Duodenal mucosa (tissue), 2 donors: ENCODE measurements at regions not wholly inside any gene's neighbourhood (a gene's known extent, or its start where the extent isn't known, plus 50 kb on each side); places are given as distances from the start of the nearest gene placed in this dataset.

ENCODE experiments used
- H3K27ac ChIP-seq: one replicate; pipeline ENCODE4 v1.7.0; 2013; ENCODE audit warnings: low read depth, low read length
- H3K27me3 ChIP-seq, 2 donors: one replicate each; pipeline ENCODE4 v1.7.0; 2013; ENCODE audit warnings: low read length in 2 of 2, control low read depth in 1 of 2; ENCODE audit not compliant: insufficient read depth in 2 of 2, control insufficient read depth in 1 of 2
- H3K36me3 ChIP-seq, 2 donors: one replicate each; pipeline ENCODE4 v1.7.0; 2013; ENCODE audit warnings: low read length in 2 of 2, control low read depth in 1 of 2; ENCODE audit not compliant: insufficient read depth in 2 of 2, control insufficient read depth in 1 of 2
- H3K4me1 ChIP-seq, 2 donors: one replicate each; pipeline ENCODE4 v1.7.0; 2013; ENCODE audit warnings: low read length in 2 of 2, control low read depth in 1 of 2; ENCODE audit not compliant: insufficient read depth in 2 of 2, control insufficient read depth in 1 of 2
- H3K4me3 ChIP-seq, 2 donors: one replicate each; pipeline ENCODE4 v1.7.0; 2013; ENCODE audit warnings: low read length in 2 of 2, low read depth in 1 of 2
- H3K9ac ChIP-seq, 2 donors: one replicate each; pipeline ENCODE4 v1.7.0; 2013; ENCODE audit warnings: low read length in 2 of 2, low read depth in 1 of 2
- H3K9me3 ChIP-seq, 2 donors: one replicate each; pipeline ENCODE4 v1.7.0; 2013; ENCODE audit warnings: low read length in 2 of 2, control low read depth in 1 of 2; ENCODE audit not compliant: control insufficient read depth in 1 of 2

- Histone ChIP-seq H3K36me3 (no peaks in the 10 kb centered on the region), H3K27me3 (no peaks in the 10 kb centered on the region), H3K9ac (no peak overlapping the region), H3K27ac (no peak overlapping the region), H3K4me1 (peaks cover 6 to 20% of the 10 kb centered on the region in 2 donors), H3K4me3 (no peak overlapping the region), H3K9me3 (no peaks in the 10 kb centered on the region)
These were observed 111.4 kb upstream of the TRIB2 start for GRCh38 chr2:12605366-12605765.

DNA sequence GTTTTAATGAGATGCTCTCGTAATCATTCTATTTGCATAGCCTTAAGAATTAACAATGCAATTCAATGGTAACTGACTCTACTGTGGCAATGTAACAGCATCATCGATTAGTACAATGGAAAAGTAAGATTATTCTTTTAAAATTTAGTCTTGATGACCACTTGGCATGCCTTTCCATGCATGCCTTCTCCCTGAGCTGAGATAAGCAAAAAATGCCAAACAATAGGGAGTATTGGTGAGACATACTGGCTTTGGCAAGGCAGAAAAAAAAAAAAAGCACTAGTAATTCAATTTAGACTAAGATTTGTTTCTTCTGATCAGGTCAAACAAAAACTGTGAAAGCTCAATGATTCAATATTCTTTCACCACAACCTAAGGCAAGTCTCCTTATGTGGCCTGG is 110.8 kb upstream of the TRIB2 start:
- Histone ChIP-seq H3K36me3 (no peaks in the 10 kb centered on the region), H3K9me3 (no peaks in the 10 kb centered on the region), H3K27ac (no peak overlapping the region), H3K4me1 (peaks cover 6 to 20% of the 10 kb centered on the region in 2 donors), H3K4me3 (no peak overlapping the region), H3K27me3 (no peaks in the 10 kb centered on the region), H3K9ac (no peak overlapping the region)

DNA sequence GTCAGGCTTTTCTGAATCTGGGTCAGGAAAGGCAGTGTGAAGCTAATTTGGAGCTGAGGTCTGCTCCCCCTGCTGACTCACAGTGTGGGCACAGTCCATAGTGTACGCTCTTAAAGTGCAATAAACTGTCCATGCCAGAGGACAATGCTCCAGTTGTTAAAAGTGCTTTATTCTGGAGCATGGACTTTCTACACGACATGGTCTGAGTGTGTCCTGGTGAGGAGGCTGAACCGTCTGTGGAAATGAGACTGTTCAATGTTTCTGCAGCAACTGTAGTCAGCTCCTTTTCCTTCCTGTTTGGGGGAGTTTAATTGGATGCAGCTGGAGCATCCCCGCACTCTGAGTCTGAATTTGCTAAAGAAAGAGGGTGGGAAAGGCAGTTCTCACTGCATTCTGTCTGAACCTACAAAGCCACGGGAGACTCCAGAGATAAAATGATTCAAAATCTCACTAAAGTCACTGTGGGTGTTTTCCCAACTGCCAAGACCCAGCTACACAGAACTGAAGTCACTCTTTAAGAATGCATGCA is 110.2 kb upstream of the TRIB2 start:
- no peak overlapping the region for H3K9ac ChIP-seq
- no peaks in the 10 kb centered on the region for H3K27me3 ChIP-seq
- peaks cover 6 to 20% of the 10 kb centered on the region in 2 donors for H3K4me1 ChIP-seq
- no peaks in the 10 kb centered on the region for H3K9me3 ChIP-seq
- no peak overlapping the region for H3K27ac ChIP-seq
- H3K4me3 ChIP-seq = no peak overlapping the region
- H3K36me3 ChIP-seq = no peaks in the 10 kb centered on the region

DNA sequence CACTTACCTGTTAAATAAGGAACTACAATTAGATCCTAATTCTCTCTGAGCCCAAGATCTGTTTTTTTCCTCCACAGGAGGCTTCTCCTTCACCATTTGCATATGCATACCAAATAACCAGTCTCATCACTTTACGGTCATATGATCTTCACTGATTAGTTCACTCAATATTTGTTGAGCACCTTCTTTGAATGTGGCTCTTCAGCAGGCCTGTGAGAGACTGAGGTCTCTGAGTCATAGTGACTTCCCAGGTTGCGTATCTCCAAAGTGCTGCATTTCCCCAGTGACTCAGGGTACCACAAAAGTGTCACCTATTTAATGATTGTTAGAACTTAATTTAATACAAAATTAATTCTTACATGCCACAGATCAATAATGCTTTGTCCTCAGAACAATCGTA is 108.8 kb upstream of the TRIB2 start:
- H3K9ac ChIP-seq = no peak overlapping the region
- H3K4me1 ChIP-seq = peaks cover 6 to 22% of the 10 kb centered on the region in 2 donors
- H3K36me3 ChIP-seq = no peaks in the 10 kb centered on the region
- H3K9me3 ChIP-seq = no peaks in the 10 kb centered on the region
- no peak overlapping the region for H3K4me3 ChIP-seq
- H3K27me3 ChIP-seq = no peaks in the 10 kb centered on the region
- no peak overlapping the region for H3K27ac ChIP-seq

GRCh38 chr2:12610314-12610713 is 106.4 kb upstream of the TRIB2 start:
- H3K4me1 ChIP-seq = peaks cover 0 to 14% of the 10 kb centered on the region in 2 donors
- no peaks in the 10 kb centered on the region for H3K27me3 ChIP-seq

GRCh38 chr2:12612168-12612567 is 104.6 kb upstream of the TRIB2 start:
- Histone ChIP-seq H3K4me3 (no peak overlapping the region), H3K4me1 (peaks cover 0 to 6% of the 10 kb centered on the region in 2 donors), H3K27ac (no peak overlapping the region), H3K9me3 (no peaks in the 10 kb centered on the region), H3K9ac (no peak overlapping the region), H3K36me3 (no peaks in the 10 kb centered on the region), H3K27me3 (no peaks in the 10 kb centered on the region)

More at GRCh38 chr2:12610314-12610713, 106.4 kb upstream of the TRIB2 start:
- Histone ChIP-seq H3K4me3 (no peak overlapping the region), H3K9me3 (no peaks in the 10 kb centered on the region), H3K9ac (no peak overlapping the region), H3K27ac (no peak overlapping the region), H3K36me3 (no peaks in the 10 kb centered on the region)

GRCh38 chr2:12612671-12613070 is 104.1 kb upstream of the TRIB2 start:
- Histone ChIP-seq H3K27me3 (no peaks in the 10 kb centered on the region), H3K9me3 (no peaks in the 10 kb centered on the region), H3K4me1 (peaks cover 0 to 6% of the 10 kb centered on the region in 2 donors), H3K36me3 (no peaks in the 10 kb centered on the region), H3K9ac (no peak overlapping the region), H3K4me3 (no peak overlapping the region), H3K27ac (no peak overlapping the region)

DNA sequence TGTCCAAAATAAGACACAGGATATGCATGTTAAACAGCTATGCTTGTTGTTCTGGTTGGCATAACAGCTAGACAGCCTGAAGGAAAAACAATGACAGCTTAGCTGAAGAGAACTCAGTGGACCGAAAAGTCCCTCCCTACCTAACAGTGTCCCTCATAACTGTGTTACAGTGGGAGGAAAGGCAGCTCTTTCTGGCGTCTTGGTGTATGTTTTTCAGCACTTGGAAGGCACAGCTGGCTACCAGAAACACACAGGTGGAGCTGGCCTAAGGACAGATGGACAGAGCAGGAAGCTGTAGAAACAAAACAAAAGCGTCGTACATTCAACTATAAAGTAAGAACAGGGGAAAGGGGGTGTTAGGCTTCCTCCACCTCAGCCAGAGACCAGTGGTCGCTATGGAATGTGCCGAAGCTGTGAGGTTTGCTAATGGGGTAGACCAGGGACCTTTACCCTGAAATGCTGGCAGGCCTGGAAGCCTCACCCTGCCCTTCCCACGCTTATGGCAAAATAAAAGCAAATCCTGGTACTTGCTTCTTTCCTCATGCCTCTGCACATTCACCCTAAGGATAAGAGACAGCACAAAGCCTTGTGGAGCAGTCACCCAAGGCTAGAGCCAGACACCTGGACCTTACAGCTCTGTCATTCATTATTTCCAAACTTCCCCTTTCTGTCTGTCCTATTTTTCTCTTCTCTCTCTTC is 103.5 kb upstream of the TRIB2 start:
- H3K9ac ChIP-seq = no peak overlapping the region
- H3K4me3 ChIP-seq = no peak overlapping the region
- peaks cover 0 to 6% of the 10 kb centered on the region in 2 donors for H3K4me1 ChIP-seq
- no peaks in the 10 kb centered on the region for H3K36me3 ChIP-seq
- no peaks in the 10 kb centered on the region for H3K27me3 ChIP-seq
- H3K27ac ChIP-seq = no peak overlapping the region
- H3K9me3 ChIP-seq = no peaks in the 10 kb centered on the region

- no peak overlapping the region for H3K27ac ChIP-seq
- H3K36me3 ChIP-seq = no peaks in the 10 kb centered on the region
- H3K9me3 ChIP-seq = no peaks in the 10 kb centered on the region
- H3K4me1 ChIP-seq = peaks cover 0 to 6% of the 10 kb centered on the region in 2 donors
- H3K9ac ChIP-seq = no peak overlapping the region
- H3K27me3 ChIP-seq = no peaks in the 10 kb centered on the region
- no peak overlapping the region for H3K4me3 ChIP-seq
These were observed 101.2 kb upstream of the TRIB2 start for GRCh38 chr2:12615509-12615908.

- H3K9ac ChIP-seq = no peak overlapping the region
- no peaks in the 10 kb centered on the region for H3K27me3 ChIP-seq
- H3K36me3 ChIP-seq = no peaks in the 10 kb centered on the region
- H3K4me1 ChIP-seq = peaks cover 0 to 6% of the 10 kb centered on the region in 2 donors
- no peaks in the 10 kb centered on the region for H3K9me3 ChIP-seq
- no peak overlapping the region for H3K4me3 ChIP-seq
- no peak overlapping the region for H3K27ac ChIP-seq
These were observed 100.1 kb upstream of the TRIB2 start for GRCh38 chr2:12616456-12617156.
